GM19025 (cell line): ENCODE measurements at regions not wholly inside any gene's neighbourhood (a gene's known extent, or its start where the extent isn't known, plus 50 kb on each side); places are given as distances from the start of the nearest gene placed in this dataset.
A peak's percentile ranks its signal among the peaks of the same experiment; 100 is the strongest.
"Not testable (repeated sequence)": the region's sequence is repeated elsewhere in the genome, so short reads cannot be mapped to it uniquely, and the experiment has no call there.

Experiments used
- ATAC-seq: cut with Tn5 transposase; IDR thresholded peaks from one replicate; pipeline ENCODE4 v1.9.1; 2021; ENCODE audit warnings: mild to moderate bottlenecking, low read depth, moderate library complexity; ENCODE audit not compliant: unreplicated experiment

GRCh38 chr14:61602003-61602732 lies 93.1 kb upstream of the HIF1A start:
- ATAC-seq: no peak

- ATAC-seq: no peak
Measured at GRCh38 chr14:61602733-61603077, 92.6 kb upstream of the HIF1A start.

- no peak for ATAC-seq
Measured at GRCh38 chr14:61603736-61604135, 91.6 kb upstream of the HIF1A start.

- no peak for ATAC-seq
Measured at GRCh38 chr14:61607570-61608244, 87.6 kb upstream of the HIF1A start.

GRCh38 chr14:61608245-61609165 lies 86.8 kb upstream of the HIF1A start:
- ATAC-seq: no peak

GRCh38 chr14:61609191-61609843 lies 86.0 kb upstream of the HIF1A start:
- ATAC-seq: no peak

- no peak for ATAC-seq
Measured at GRCh38 chr14:61609884-61610283, 85.4 kb upstream of the HIF1A start.

- no peak for ATAC-seq
Measured at GRCh38 chr14:61610900-61611299, 84.4 kb upstream of the HIF1A start.

- ATAC-seq: no peak
Measured at GRCh38 chr14:61611880-61612630, 83.3 kb upstream of the HIF1A start.

- not testable (repeated sequence) for ATAC-seq
Measured at GRCh38 chr14:61613006-61613405, 82.3 kb upstream of the HIF1A start.

GRCh38 chr14:61614693-61615092 lies 80.6 kb upstream of the HIF1A start:
- ATAC-seq: no peak

- ATAC-seq: no peak
Measured at GRCh38 chr14:61615743-61616523, 79.4 kb upstream of the HIF1A start.

- no peak for ATAC-seq
Measured at GRCh38 chr14:61616524-61617185, 78.7 kb upstream of the HIF1A start.

GRCh38 chr14:61618448-61618847 lies 76.9 kb upstream of the HIF1A start:
- no peak for ATAC-seq

- no peak for ATAC-seq
Measured at GRCh38 chr14:61619494-61619893, 75.8 kb upstream of the HIF1A start.

GRCh38 chr14:61620130-61620946 lies 75.0 kb upstream of the HIF1A start:
- peak; percentile 66 for ATAC-seq

- no peak for ATAC-seq
Measured at GRCh38 chr14:61621444-61621843, 73.9 kb upstream of the HIF1A start.

- no peak for ATAC-seq
Measured at GRCh38 chr14:61622051-61622450, 73.3 kb upstream of the HIF1A start.
